GM12878 (cell line): ENCODE measurements at regions not wholly inside any gene's neighbourhood (a gene's known extent, or its start where the extent isn't known, plus 50 kb on each side); places are given as distances from the start of the nearest gene placed in this dataset.

Source experiments
- ATAC-seq: fragments of 200-7000 bp; cut with Tn5 transposase; 3 replicates; pipeline ENCODE4 v1.9.1; 2020; ENCODE audit warnings: mild to moderate bottlenecking, moderate library complexity
- BruUV-seq: library from RNA; stranded (reverse); fragments of 400-500 nt; replicated peaks from 2 replicates; lab custom pipeline; 2021; lab: Mats Ljungman, UMichigan
- CTCF ChIA-PET: fragments of 300-600 bp; sonication (Branson Sonifier 250); formaldehyde crosslinking; extraction: SDS; loops from one replicate; lab custom pipeline; 2021; ENCODE audit warnings: inconsistent platforms; lab: Yijun Ruan, JAX
- POLR2A ChIA-PET: fragments of 350-600 bp; formaldehyde crosslinking; extraction: SDS; loops from one replicate; lab custom pipeline; 2021; ENCODE audit warnings: inconsistent platforms; lab: Charles Lee
- RAD21 ChIA-PET: fragments of 300-600 bp; sonication (Branson Sonifier 250); formaldehyde crosslinking; loops from one replicate; lab custom pipeline; 2023; ENCODE audit warnings: antibody characterized with exemption; ENCODE audit not compliant: unreplicated experiment; lab: Charles Lee
- SMC1A ChIA-PET: fragments of 300-600 bp; sonication (Branson Sonifier 250); formaldehyde crosslinking; loops from one replicate; lab custom pipeline; 2023; ENCODE audit not compliant: unreplicated experiment, uncharacterized antibody; lab: Charles Lee
- DNase-seq: peaks from one replicate; pipeline ENCODE4 v3.0.0-alpha.2; 2011; ENCODE audit warnings: low read depth, low spot score
- FAIRE-seq: peaks from 3 replicates; lab custom pipeline; 2011; peaks lifted over from hg19 to GRCh38; lab: Jason Lieb, UNC
- H2AFZ ChIP-seq: 2 replicates; pipeline ENCODE4 v1.6.0; 2011; ENCODE audit warnings: low read depth, low read length, control low read depth; ENCODE audit not compliant: control insufficient read depth
- H3K27ac ChIP-seq: 2 replicates; pipeline ENCODE4 v1.5.1; 2011; ENCODE audit warnings: control low read depth; ENCODE audit not compliant: control insufficient read depth, insufficient read depth
- H3K27me3 ChIP-seq, 2 experiments: replicated peaks in 1 of 2; 2 replicates each; pipeline versions ENCODE4 v1.6.0 to v1.6.1; 2011; ENCODE audit warnings: low read length in 1 of 2; ENCODE audit not compliant: control insufficient read depth in 2 of 2, insufficient read depth in 2 of 2
- H3K36me3 ChIP-seq, 2 experiments: 2 replicates each; pipeline ENCODE4 v1.5.1; 2011; ENCODE audit warnings: low read length in 1 of 2; ENCODE audit not compliant: control insufficient read depth in 2 of 2, insufficient read depth in 2 of 2
- H3K4me1 ChIP-seq: 2 replicates; pipeline ENCODE4 v1.6.1; 2011; ENCODE audit warnings: mild to moderate bottlenecking, low read length, moderate library complexity, mixed read lengths; ENCODE audit not compliant: control insufficient read depth, insufficient read depth
- H3K4me2 ChIP-seq: 2 replicates; pipeline ENCODE4 v1.6.0; 2011; ENCODE audit warnings: control low read depth; ENCODE audit not compliant: control insufficient read depth, insufficient read depth
- H3K4me3 ChIP-seq: fragments of 200-600 bp; sonication (generic); 2 replicates; pipeline ENCODE4 v1.5.1; 2016
- H3K79me2 ChIP-seq: 2 replicates; pipeline ENCODE4 v1.6.0; 2011; ENCODE audit warnings: low read length; ENCODE audit not compliant: control insufficient read depth, insufficient read depth
- H3K9ac ChIP-seq: 2 replicates; pipeline ENCODE4 v1.8.0; 2011; ENCODE audit warnings: low read length, control low read depth, mixed read lengths; ENCODE audit not compliant: control insufficient read depth, insufficient read depth
- H3K9me3 ChIP-seq: replicated peaks from 3 replicates; pipeline ENCODE4 v1.5.1; 2011; ENCODE audit warnings: mild to moderate bottlenecking, low read length; ENCODE audit not compliant: control insufficient read depth, insufficient read depth
- H4K20me1 ChIP-seq: 2 replicates; pipeline ENCODE4 v1.6.0; 2011; ENCODE audit not compliant: control insufficient read depth, insufficient read depth
- ATF2 ChIP-seq: IDR thresholded peaks from 2 replicates; pipeline ENCODE4 v1.6.1; 2012; ENCODE audit warnings: low read length, inconsistent platforms
- BCL3 ChIP-seq: IDR thresholded peaks from 2 replicates; pipeline ENCODE4 v1.6.1; 2011; ENCODE audit warnings: borderline replicate concordance, low read depth, mild to moderate bottlenecking, moderate library complexity, low read length; ENCODE audit not compliant: insufficient read depth, poor library complexity, severe bottlenecking
- CEBPB ChIP-seq, 2 experiments: fragments of 150-350 bp in 1 of 2; IDR thresholded peaks; 2 replicates each; pipeline ENCODE4 v1.6.1; 2012 to 2014; ENCODE audit warnings: low read depth in 2 of 2, low read length in 2 of 2, borderline replicate concordance in 1 of 2, inconsistent platforms in 1 of 2
- EZH2 ChIP-seq: IDR thresholded peaks from 2 replicates; pipeline ENCODE4 v1.6.1; 2012; ENCODE audit warnings: low read depth, mild to moderate bottlenecking, control low read depth, inconsistent platforms, low read length, borderline replicate concordance; ENCODE audit not compliant: control insufficient read depth
- FOXK2 ChIP-seq: fragments of 450-650 bp; IDR thresholded peaks from 2 replicates; pipeline ENCODE4 v1.6.1; 2017; ENCODE audit warnings: mild to moderate bottlenecking, moderate library complexity
- POLR2A ChIP-seq: IDR thresholded peaks from 2 replicates; pipeline ENCODE4 v1.6.1; 2011; ENCODE audit warnings: low read depth, mild to moderate bottlenecking, low read length
- POLR2AphosphoS2 ChIP-seq: IDR thresholded peaks from 2 replicates; pipeline ENCODE4 v1.6.1; 2011; ENCODE audit warnings: low read depth, mild to moderate bottlenecking, low read length, improper control_type of control experiment, moderate library complexity
- PRDM15 ChIP-seq: fragments of 450-650 bp; formaldehyde crosslinking; IDR thresholded peaks from 2 replicates; pipeline ENCODE4 v1.4.0; 2020; ENCODE audit warnings: mild to moderate bottlenecking, moderate library complexity
- RB1 ChIP-seq: fragments of 450-650 bp; formaldehyde crosslinking; IDR thresholded peaks from 2 replicates; pipeline ENCODE4 v1.6.1; 2017; ENCODE audit warnings: mild to moderate bottlenecking, borderline replicate concordance
- REST ChIP-seq: IDR thresholded peaks from 2 replicates; pipeline ENCODE4 v1.6.1; 2012; ENCODE audit warnings: mild to moderate bottlenecking, low read depth, low read length
- SP1 ChIP-seq: IDR thresholded peaks from one replicate; pipeline ENCODE4 v1.6.1; 2011; ENCODE audit warnings: low read depth, low read length
- STAT3 ChIP-seq: IDR thresholded peaks from 2 replicates; pipeline ENCODE4 v1.6.1; 2011; ENCODE audit warnings: low read depth, low read length, improper control_type of control experiment
- TCF7 ChIP-seq: IDR thresholded peaks from 2 replicates; pipeline ENCODE4 v1.6.1; 2014; ENCODE audit warnings: antibody characterized with exemption, borderline replicate concordance
- ZZZ3 ChIP-seq: IDR thresholded peaks from 2 replicates; pipeline ENCODE4 v1.6.1; 2011; ENCODE audit warnings: low read depth; ENCODE audit not compliant: control insufficient read depth, insufficient read length
- WGBS: methylation state at CpG from one replicate; pipeline ENCODE4 v1.1.6; 2016; ENCODE audit warnings: low lambda C conversion rate; ENCODE audit not compliant: insufficient replicate concordance, insufficient coverage; ENCODE audit errors: missing lambda C conversion rate; 5-methylcytosine and 5-hydroxymethylcytosine counted together
- in situ Hi-C: fragments of 300-500 bp; cut with MboI; formaldehyde crosslinking; loops from 9 replicates; pipeline ENCODE4 v1.14.3; 2018; ENCODE audit warnings: mixed read lengths
- intact Hi-C: fragments of 100-400 bp; cut with micrococcal nuclease; formaldehyde crosslinking; loops from one replicate; pipeline ENCODE4 v1.14.2; 2022; ENCODE audit not compliant: unreplicated experiment

DNA sequence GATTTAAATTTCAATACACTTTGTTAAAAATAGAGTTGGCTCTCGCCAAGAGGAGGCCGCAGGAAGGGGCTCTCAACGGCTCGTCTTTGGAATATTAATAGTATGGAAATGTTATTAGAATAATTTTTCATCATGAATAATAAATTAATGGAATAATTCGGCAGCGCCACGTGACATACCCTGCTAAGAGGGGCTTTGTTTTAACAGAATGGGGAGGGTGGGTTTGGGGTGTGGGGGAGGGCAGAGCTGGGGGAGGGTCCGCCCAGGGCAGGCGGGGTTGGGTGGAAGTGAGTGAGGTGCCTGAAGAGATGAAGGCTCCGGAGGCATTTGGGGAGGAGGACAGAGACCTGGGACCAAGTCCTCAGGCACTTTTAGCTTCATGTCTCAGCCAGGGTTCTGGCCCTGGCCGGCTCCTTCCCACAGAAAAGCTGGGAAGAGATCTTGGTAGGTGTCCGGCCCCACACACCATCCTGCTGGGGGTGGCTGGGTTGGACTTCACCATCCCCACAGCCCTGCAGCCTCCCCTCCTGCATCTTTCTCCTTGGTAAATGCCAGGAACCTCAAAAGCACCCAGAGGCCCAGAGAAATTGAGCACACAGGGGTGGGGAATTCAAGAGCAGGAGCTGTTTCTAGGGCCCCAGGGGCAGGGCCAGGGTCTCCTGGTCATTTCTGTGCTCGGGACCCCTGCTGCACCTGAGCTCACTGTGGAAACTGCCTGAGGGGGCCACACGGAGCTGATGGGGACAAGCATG, 93.6 kb upstream of the BHLHE23 start:
- in situ Hi-C loops, result no loop called here
- H3K27ac ChIP-seq, result no peak overlapping the region
- FAIRE-seq, result no peak
- no peak for ATAC-seq
- no peaks in the 10 kb centered on the region for H3K9me3 ChIP-seq
- no TSS peak for BruUV-seq
- H3K4me2 ChIP-seq, result no peak overlapping the region
- H4K20me1 ChIP-seq, result no peaks in the 10 kb centered on the region
- no peak overlapping the region for H2AFZ ChIP-seq
- TF ChIP-seq TCF7, result no peak
- TF ChIP-seq POLR2AphosphoS2, result no peak
- no peak for TF ChIP-seq REST
- TF ChIP-seq CEBPB (IDR thresholded peaks at IDR 0.05; ENCODE audit: borderline replicate concordance in 1 of 2, low read depth in 2 of 2, low read length in 2 of 2), result no peak
- TF ChIP-seq EZH2, result no peak
- TF ChIP-seq POLR2A, result no peak
- TF ChIP-seq PRDM15 (CRISPR knock-in tag), result no peak
- TF ChIP-seq SP1, result no peak
- TF ChIP-seq ATF2, result no peak
- TF ChIP-seq RB1, result no peak
- no peak for TF ChIP-seq BCL3
- TF ChIP-seq FOXK2, result no peak
- TF ChIP-seq STAT3, result no peak
- no peak for TF ChIP-seq ZZZ3
- intact Hi-C loops, result no loop called here
- WGBS, result 25% methylated on average over 14 of the region's 14 CpGs
- SMC1A ChIA-PET, result no interaction called here
- no peak overlapping the region for H3K4me3 ChIP-seq
- H3K79me2 ChIP-seq, result no peaks in the 10 kb centered on the region
- POLR2A ChIA-PET, result no interaction called here
- no peaks in the 10 kb centered on the region for H3K36me3 ChIP-seq
- H3K9ac ChIP-seq, result no peak overlapping the region
- H3K4me1 ChIP-seq, result 0 out of 2 replicates have a peak, but pooled peaks cover 3% of the 10 kb centered on the region
- no peak for DNase-seq
- CTCF ChIA-PET, result no interaction called here
- RAD21 ChIA-PET, result no interaction called here
- H3K27me3 ChIP-seq, result no peaks in the 10 kb centered on the region; a peak in 1 of 4 replicates
